OCI-M1 (cell line): ENCODE measurements at regions not wholly inside any gene's neighbourhood (a gene's known extent, or its start where the extent isn't known, plus 50 kb on each side); places are given as distances from the start of the nearest gene placed in this dataset.

Experiments used
- DNase-seq: peaks from one replicate; lab custom pipeline; 2025; lab: John Stamatoyannopoulos, UW

DNA sequence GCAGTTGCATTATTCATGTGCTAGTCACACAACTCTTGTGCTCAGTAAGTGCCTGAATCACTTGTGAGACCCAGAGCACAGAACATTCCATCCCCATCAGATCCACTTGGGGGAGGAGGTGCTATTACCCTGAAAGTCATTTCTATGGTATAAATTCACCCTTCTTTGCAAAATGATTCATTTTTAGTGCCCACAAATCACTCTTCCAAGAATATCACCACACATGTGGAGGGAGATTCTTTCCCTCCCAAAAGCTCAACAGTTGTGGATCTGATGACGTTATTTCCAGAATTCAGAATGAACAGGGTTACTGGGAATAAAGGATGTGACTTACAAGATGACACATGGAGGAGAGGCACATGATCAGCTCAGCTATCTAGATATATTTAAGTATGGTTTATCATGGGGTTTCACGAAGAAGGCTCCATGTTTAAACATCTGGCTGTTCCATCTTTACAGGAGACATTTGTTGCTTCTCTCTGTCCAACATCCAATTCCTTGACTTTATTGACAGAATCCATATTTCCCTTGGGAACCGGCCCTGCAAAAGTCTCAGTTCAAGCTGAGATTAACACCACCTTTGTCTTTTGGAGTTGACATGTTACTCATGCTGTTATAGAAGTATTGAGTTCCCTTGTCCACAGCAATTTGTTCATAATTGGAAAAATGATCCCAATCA, 214.2 kb upstream of the PROK2 start:
- DNase-seq: no peak

DNA sequence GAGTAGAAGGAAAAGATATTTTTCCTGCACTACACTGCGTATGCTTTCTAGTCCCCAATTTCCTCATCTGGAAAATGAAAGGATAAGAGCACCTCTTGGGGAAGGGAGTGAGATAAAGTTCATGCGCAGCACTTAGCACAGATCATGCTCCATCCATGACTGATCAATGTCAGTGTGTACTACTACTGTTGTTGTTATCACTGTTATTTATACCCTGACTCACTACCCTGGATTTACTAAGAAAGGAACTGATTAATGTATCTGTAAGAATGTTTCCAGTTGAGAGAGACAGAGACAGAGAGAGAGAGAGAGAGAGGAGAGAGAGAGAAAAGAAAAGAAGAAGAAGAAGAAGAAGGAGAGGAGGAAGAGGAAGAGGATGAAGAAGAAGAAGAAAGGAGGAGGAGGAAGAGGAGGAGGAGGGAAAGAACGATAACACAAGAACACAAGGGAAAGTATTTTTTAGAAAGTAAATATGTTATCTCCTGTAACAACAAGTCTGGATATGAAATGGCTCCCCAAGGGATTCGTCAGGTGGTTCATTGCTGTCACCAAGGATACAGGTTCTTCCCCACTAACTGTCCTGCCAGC, 212.2 kb upstream of the PROK2 start:
- no peak for DNase-seq

DNA sequence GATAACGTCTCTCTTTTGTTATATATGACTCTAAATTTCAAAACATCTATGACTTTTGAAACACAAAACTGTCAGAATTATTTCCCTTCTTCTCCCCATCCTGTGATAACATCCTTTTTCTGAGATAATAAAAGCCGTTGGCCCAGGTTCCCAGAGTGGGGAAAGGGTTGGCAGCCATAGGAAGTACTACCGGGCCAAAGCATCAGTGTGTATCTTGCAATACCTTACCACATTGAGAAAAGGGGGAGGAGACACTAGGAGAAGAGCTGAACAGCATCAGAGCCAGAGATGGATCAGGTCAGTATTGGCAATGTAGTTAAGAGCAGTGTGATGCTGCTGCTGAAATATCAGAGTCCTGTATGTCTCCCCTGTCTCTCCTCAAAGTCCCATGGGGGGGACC, 210.0 kb upstream of the PROK2 start:
- DNase-seq: no peak

DNA sequence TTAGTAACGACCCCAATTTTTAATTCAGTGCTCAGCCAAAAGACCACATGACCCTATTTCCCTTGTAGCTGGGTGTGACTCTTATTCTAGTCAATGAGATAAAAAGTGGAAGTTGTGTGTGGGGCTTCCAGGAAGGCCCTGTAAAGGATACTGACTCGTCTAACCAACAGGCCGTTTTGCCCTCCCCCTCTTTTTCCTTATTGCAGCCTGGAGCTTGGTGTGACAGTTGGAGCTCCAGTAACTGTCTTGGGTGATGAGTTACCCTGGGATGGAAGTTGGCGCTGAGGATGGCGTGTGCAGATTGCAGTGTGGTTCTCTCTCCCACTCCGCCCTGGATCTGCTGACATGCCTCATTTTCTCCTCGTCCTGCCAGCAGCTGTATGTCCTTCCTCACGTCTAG, 209.3 kb upstream of the PROK2 start:
- DNase-seq: peak; percentile 5

DNA sequence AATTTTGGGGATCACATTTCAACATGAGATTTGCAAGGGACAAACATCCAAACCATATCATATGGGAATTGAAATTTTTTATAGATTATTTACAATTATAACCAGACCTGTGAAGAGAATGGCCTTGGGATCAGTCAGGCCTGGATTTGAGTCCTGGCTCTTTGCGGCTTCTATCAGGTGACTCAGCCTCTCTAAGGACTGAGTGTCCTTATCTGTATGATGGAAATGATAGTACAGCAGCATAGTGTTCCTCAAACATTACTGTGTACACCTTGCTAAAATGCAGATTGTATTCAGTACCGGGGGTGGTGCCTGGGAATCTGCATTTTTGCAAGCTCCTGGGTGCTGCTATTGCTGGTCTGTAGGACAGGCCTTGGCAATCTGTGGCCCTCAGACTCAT, 206.7 kb upstream of the PROK2 start:
- no peak for DNase-seq

DNA sequence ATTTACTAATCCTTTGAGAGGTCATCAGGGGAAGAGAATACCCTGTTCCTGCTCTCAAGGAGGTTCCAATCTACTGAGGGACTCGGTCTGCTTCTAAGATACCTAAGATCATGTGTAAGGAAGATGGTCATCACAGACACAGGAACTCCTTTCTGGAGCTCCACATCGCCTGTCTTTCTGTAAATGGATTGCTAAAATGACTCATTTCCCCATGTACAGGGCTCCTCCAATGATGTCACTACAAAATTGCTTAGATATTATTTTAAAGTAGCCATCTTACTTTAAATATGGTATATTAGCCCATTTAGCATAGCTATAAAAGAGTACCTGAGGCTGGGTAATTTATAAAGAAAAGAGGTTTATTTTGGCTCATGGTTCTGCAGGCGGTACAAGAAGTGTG, 206.1 kb upstream of the PROK2 start:
- no peak for DNase-seq

DNA sequence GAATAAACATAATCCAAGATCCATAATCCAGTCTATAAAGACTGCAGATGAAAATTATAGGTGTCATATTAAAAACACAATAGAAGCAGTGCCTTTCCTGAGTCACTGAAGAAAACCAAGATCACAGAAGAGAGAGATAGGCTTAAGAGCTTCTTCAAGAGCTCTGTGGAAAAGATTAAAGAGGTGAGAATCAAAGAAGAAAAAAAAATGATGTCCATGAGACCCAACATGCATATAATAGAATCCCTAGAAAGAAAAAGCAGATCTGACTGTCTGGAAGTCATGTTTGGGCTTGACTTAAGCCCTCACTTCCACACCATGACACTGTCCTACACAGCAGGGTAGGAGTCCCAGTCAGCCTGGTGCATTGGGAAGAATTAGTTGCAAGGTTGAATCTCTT, 205.6 kb upstream of the PROK2 start:
- DNase-seq: no peak

DNA sequence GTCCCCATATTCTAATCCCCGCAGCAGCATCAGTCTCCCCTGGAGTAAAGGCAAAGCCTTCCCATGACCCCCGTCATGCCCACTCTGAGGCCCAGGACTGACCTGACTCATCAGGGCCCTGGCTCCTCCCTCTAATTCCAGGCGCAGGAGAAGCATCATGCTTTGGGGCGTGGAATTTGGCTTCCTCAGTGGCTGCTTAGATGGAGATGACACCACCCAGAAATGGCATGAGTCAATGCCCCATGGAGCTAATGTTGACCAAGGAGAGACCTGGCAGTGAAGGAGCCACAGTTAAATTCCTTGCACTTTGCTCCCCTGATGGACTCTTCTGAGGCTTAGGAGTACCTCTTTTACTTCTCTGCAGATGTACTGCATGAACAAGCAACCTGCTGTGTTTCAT, 204.2 kb upstream of the PROK2 start:
- DNase-seq: no peak

DNA sequence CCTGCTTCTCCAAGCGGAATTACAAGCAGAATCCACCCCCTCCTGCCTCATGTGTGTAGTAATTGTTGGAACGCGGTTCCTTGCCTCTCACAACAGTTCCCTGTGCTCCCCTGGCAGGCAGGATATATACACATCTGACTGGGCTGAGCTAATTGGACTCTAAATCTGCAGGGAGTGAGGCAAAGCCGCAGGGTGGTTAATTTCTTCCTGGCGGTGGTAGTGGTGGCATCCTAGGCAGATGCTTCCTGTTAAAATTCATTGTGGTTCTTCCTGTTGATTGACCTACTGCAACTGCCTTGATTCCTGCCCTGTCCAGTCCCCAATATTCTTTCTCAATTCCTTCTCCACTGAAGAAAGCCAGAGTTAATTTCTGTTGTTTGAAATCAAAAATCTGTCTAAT, 202.9 kb upstream of the PROK2 start:
- DNase-seq: no peak

DNA sequence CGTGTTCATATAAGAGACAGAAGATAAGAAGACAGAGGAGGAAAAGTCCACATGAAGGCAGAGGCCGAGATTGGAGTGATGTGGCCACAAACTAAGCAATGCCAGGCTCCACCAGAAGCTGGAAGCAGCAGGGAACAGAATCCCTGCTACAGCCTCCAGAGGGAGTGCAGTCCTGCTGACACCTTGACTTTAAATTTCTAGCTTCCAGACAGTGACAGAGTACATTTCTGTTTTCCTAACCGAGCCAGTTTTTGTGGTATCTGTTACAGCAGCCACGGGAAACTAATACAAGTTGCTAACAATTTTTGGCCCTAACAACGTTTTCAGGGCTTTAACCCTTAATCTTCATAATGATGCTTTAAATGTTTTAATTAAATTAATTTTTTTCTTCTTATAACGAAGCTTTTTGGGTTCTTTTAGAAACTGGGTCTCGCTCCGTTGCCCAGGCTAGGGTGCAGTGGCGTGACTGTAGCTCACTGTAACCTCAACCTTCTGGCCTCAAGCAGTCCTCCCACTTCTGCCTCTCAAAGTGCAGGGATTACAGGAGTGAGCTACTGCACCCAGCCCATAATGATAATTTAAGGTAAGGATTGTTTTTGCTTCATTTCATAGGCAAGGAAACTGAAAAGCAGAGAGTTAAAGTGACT, 202.3 kb upstream of the PROK2 start:
- peak; percentile 3 for DNase-seq

DNA sequence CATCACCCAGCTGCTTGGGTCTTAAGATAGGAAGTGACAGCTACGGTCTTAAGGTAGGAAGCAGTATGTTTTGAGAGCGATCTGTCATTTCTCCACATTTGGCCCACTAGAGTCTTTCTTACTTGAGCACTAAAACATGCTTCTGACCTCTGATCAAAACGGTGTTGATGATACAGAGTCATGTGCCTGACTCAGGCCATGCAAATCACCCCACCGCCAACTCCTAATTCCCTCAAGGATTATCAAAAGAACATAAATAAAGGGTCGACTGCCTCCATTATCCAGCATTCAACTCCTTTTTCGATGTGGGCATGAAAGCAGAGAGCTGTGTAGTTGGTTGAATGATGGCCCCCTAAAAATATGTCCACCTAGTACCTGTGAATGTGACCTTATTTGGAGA, 201.7 kb upstream of the PROK2 start:
- DNase-seq: no peak

DNA sequence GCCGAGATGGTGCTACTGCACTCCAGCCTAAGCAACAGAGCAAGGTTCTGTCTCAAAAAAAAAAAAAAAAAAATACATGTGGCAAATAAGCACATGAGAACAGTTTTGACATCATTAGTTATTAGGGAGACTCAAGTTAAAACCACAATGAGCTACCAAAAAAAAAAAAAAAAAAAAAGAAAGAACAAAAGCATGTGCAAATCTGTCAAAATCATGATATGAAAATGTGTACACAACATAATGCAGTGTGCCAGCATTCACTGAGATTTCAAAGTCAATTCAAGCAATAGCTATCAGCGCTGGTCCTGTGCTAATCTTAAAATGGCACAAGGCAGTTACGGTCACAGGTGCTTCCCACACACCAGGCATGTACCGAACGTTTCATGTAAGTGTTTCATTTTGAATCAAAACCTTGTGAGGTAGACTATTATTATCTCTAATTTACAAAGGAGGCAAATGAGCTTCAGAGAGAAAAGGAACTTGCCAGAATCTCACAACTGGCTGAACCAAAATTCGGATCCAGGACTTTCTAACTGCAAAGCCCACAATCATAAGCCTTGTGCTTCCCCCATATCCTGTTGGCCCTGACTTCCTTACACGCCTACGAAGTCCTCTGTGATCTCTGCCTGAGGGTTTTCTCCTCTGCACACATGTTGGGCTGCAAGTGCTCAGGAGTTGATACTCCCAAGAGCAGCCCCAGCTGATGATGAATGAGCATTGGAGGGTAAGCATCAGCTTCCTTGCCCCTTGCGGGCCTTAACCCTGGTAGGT, 200.1 kb upstream of the PROK2 start:
- no peak for DNase-seq

DNA sequence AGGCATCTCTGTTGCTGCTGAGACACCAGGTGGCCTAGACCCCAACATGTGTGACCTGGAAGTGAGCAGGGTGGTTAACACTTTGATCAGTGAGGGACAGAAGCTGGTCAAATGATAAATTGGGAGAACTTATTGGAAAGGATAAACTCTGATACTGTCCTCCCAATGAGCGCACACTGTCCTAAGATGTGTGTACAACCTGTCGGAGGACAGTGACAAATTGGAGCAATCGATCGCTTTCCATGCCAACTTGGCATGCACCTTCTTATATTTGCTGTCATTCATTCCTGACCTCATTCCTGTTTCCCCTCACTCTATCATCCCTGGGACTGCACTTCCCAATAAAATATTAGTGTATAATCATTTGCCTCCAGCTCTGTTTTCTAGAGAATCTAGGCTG, 198.7 kb upstream of the PROK2 start:
- DNase-seq: no peak

DNA sequence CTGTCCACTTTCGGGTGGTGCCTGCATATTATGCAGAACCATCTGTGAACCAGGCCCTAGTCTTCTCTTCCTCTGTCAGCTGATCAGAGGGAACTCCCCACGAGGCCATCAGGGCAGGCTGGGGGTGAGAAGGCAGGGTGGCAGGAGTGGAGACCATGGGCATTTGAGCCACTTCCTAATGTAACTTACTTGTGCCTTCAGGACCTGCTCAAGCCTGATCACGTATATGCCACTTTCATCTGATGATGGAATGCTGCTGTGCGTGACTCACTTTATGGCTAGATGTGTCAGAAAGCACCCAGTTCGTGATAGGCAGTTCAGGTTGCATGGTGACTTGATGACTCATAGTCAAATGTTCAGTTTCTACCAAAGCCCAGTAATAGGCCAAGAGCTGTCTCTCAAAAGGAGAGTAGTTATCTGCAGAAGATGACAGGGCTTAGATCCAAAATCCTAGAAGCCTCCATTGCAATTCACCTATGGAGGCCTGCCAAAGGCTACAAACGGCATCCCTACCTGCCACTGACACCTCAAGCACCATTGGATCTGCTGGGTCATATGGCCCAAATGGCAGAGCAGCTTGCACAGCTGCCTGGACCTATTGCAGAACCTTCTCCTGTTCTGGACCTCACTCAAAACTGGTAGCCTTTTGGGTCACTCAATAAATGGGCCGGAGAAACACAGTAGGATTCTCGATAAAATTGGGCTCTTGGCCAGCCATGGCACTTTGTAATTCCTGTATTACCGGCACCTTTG, 197.7 kb upstream of the PROK2 start:
- DNase-seq: peak; percentile 64

DNA sequence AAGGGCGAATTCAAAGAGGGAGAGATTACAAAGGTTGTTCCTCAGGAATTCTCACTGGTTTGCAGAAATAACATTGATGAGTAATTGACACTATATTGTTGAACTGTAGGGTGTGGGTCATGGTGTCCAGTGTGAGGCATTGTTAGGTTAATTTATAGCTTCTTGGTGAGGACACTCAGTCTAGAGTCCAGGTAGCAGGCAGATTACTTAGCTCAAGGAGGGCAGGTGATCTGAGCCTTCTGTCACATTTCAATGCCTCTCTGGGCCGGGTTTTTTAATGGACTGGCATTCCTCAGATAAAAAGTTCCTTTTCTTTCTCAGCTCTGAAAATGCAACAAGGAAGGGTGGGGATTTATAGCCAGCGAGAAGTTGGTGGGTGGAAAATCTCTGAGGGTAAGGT, 194.2 kb upstream of the PROK2 start:
- DNase-seq: no peak

DNA sequence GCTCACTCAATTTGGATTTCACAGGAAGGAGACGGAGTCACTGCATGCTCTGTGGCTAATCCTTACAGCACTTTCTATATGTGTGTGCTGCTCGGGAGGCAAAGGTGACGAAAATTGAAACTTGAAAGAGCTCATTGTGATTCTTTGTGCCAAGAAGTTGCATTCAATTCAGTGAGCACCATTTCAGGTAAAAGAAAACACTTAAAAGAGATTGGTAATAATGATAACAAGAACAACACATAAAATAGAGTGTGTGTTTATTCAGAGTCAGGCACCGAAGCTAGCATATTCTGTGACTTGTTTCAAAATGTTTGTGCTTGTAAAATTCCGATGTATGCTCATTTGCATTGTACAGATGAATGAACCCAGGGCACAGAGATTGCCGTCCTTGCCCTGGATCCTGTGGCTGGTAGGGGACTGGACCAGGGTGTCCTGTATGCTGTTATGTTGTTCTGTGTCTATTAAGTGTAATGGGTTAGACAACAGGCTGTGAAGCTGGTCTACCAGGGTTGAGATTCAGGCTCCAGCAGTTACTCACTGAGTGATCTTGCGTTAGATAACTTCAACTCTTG, 193.3 kb upstream of the PROK2 start:
- DNase-seq: no peak

DNA sequence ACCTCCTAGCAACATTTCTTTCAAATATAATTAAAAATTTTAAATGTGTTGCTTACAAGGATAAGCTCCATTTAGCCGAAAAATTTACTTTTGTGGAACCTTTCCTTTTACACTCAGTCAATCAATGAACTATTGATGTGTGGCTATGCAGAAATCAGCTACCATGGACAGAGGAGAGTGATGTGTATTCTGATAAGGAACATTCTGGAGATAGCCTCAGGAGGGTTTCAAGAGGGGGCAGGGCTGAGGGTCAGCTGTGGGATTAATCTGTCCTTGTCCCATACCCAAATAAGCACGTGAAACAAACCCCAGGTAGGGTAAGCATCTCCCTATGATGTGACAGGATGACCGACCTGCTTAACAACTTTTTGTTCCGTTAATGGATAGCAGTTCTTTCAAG, 192.6 kb upstream of the PROK2 start:
- no peak for DNase-seq

DNA sequence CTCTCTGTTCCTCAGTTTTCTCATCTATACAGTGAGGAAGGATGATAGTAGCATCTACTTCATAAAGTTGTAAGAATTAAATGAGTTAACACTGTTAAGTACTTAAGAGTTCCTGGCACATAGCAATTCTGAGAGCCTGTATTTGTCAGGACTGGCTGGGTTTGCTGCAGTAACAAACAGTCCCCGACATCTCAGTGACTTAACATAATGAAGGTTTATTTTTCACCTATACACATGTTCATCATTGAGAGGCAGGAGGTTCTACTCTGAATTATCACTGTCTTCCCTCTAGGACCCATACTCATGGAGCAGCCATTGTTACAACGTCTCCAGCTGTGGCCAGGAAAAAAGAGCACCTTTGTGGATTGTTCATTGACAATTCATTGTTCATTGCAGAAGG, 190.6 kb upstream of the PROK2 start:
- DNase-seq: no peak

DNA sequence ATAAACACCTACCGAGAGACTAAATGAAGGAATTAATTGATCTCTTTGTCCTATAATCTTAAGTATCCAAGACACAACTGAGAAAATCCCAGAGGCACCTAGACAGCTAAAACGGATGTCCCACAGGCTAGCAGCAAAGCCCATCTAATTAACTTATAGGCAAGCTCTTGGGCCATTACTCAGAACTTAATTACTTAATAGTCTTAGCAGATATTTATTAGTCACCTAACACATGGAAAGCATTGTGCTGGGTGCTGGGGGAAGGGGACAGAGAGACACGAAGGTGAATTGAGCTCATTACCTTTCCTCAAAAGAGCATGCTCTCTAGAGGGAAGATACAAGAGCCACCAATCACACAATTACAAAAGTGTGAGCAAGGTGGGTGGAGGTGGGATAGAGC, 189.8 kb upstream of the PROK2 start:
- no peak for DNase-seq

DNA sequence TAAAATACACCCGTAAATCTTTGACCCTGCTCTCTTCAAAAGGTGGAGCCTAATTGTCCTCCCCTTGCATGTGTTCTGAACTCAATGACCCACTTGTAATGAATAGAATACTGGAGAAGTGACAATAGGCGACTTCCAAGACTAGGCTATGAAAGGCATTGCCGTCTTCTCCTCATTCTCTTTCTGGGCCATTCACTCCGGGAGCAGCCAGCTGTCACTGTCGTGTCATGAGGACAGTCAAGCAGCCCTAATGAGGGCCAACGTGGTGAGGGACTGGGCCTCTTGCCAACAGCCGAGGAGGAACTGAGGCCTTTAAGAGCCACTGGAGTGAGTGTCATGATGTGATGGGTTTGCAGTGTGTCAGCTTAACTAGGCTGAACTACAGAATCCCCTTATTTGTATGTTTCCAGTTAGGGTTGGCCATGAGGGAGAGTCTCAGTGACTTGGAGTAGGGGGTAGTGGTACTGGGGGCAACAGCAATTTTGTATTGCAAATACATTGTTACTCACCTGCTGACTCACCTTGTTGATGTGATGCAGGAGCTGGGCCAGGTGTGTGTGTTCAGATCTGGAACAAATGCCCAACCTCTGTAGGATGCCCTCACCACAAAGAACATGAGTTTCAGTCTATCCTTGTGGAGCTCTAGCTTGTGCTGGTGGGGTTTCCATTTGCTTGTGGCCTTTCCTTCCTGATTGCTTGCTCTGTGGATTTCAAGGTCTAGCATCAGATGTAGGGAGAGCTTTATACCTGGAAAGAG, 188.5 kb upstream of the PROK2 start:
- no peak for DNase-seq

DNA sequence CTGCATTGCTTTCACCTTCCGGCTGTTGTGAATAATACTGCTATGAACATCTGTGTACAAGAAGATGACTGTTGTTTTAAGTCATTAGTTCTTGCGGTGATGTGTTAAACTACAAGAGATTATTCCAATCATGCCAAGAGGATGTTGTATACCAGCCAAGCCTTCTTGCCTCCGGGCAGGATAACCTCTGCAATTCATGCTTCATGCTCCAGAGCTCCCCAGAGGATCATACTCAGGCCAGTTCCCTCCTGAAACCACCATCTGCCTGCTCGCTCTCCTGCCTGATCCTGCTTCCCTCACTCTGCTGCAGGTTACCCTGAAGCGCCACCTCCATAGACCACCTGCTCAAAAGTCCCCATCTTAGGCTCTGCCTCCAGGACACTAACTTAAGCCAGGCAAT, 187.1 kb upstream of the PROK2 start:
- DNase-seq: no peak
